ENCODE measurements at regions not wholly inside any gene's neighbourhood (a gene's known extent, or its start where the extent isn't known, plus 50 kb on each side); places are given as distances from the start of the nearest gene placed in this dataset.

DNA sequence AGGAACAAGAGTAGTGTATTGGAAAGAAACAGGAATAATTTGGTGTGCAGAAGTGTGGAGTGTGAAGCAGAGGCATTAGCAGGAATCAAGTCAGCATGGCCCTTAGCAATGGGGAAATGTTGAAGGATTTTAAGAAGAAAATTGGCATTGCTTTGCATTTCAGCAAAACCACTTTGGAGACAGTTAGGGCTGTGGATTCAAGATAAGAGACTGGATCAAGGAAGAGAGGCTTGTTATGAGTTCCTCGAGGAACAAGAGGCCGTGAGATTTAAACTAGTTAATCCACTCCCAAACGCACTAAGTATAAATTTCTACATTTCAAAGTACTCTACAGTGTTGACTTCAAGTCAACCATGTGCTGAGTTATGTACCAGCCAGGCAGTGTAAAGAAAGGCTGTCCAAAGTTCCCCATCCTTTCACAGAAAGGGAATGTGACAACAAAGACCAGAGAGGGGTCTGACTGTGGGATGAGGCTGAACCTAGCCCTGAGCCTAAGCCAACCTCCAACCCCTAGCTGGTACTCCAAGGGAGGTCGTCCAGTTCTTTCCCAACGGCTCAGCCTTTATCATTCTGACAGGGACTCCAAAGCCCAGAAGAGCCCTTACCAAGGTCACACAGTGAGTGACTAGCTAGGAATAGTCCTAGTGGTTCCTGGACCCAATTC, 91.2 kb upstream of the BMP4 start:
- H3K27me3 ChIP-seq (ENCODE audit: insufficient read depth, low read depth) = no peaks in the 10 kb centered on the region
- no peaks in the 10 kb centered on the region for H4K20me1 ChIP-seq (ENCODE audit: insufficient read depth)
- TF ChIP-seq, protein P1, sequence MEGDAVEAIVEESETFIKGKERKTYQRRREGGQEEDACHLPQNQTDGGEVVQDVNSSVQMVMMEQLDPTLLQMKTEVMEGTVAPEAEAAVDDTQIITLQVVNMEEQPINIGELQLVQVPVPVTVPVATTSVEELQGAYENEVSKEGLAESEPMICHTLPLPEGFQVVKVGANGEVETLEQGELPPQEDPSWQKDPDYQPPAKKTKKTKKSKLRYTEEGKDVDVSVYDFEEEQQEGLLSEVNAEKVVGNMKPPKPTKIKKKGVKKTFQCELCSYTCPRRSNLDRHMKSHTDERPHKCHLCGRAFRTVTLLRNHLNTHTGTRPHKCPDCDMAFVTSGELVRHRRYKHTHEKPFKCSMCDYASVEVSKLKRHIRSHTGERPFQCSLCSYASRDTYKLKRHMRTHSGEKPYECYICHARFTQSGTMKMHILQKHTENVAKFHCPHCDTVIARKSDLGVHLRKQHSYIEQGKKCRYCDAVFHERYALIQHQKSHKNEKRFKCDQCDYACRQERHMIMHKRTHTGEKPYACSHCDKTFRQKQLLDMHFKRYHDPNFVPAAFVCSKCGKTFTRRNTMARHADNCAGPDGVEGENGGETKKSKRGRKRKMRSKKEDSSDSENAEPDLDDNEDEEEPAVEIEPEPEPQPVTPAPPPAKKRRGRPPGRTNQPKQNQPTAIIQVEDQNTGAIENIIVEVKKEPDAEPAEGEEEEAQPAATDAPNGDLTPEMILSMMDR (conservative IDR thresholded peaks at IDR 0.05; ENCODE audit: low read depth, low read length) = no peak
- H2AFZ ChIP-seq (ENCODE audit: low read depth) = no peak overlapping the region
- no peak overlapping the region for H3K9ac ChIP-seq
- H3K79me2 ChIP-seq (ENCODE audit: insufficient read depth, low read depth) = no peaks in the 10 kb centered on the region
- no peak overlapping the region for H3K27ac ChIP-seq
- no peak overlapping the region for H3K4me3 ChIP-seq (IDR thresholded peaks at IDR 0.05; ENCODE audit: insufficient read depth, low read depth, low read length)
- no peak overlapping the region for H3K4me2 ChIP-seq
- H3K36me3 ChIP-seq (ENCODE audit: insufficient read depth) = no peaks in the 10 kb centered on the region
- peaks cover 13% of the 10 kb centered on the region for H3K4me1 ChIP-seq (ENCODE audit: low read depth, poor library complexity, severe bottlenecking)

DNA sequence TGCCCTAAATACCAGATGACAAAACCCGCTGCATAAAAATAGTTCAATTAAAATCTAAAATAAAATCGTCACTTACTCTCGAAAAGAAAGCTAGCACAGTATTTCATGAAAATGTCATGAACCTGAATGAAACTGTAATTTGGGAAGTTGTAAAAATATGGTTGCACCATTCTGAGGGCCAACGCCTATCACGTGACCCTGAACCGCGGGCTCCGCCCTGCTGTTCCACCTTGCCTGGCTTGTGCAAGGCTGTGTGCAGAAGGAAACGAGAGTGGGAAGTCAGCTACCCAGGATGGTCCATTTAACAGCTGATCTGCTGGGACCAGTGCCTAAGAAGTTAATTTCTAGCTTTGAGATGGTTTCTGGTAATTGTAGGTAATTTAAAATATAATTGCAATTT, 91.7 kb upstream of the BMP4 start:
- TF ChIP-seq, protein P1 (conservative IDR thresholded peaks at IDR 0.05; ENCODE audit: low read depth, low read length) = no peak
- H2AFZ ChIP-seq (ENCODE audit: low read depth) = no peak overlapping the region
- no peaks in the 10 kb centered on the region for H3K79me2 ChIP-seq (ENCODE audit: insufficient read depth, low read depth)
- H3K36me3 ChIP-seq (ENCODE audit: insufficient read depth) = no peaks in the 10 kb centered on the region
- H3K4me2 ChIP-seq = no peak overlapping the region
- H3K9ac ChIP-seq = no peak overlapping the region
- H3K4me3 ChIP-seq (IDR thresholded peaks at IDR 0.05; ENCODE audit: insufficient read depth, low read depth, low read length) = no peak overlapping the region
- no peaks in the 10 kb centered on the region for H3K27me3 ChIP-seq (ENCODE audit: insufficient read depth, low read depth)
- H3K27ac ChIP-seq = no peak overlapping the region
- H3K4me1 ChIP-seq (ENCODE audit: low read depth, poor library complexity, severe bottlenecking) = peaks cover 13% of the 10 kb centered on the region
- no peaks in the 10 kb centered on the region for H4K20me1 ChIP-seq (ENCODE audit: insufficient read depth)

DNA sequence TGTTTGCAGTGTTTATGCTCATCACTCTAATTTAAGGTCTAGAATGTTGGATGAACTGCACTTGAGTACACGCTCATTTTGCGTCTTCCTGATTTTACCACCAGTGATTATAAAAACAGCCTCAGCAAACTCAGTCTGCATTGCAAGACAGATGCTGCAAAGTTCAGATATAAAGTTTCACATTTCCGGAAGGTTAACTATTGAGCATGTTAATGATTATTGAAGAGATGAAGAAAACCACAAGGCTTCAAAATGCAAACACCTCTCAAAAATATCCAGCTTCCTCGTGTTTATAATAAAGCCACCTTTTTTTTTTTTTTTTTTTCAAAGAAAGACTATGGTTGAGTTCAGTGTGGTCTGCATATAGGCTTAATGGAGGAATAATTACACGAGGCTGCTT, 92.1 kb upstream of the BMP4 start:
- H3K27ac ChIP-seq = no peak overlapping the region
- no peak overlapping the region for H3K9ac ChIP-seq
- no peaks in the 10 kb centered on the region for H3K79me2 ChIP-seq (ENCODE audit: insufficient read depth, low read depth)
- H2AFZ ChIP-seq (ENCODE audit: low read depth) = no peak overlapping the region
- TF ChIP-seq, protein P1 (conservative IDR thresholded peaks at IDR 0.05; ENCODE audit: low read depth, low read length) = no peak
- H3K36me3 ChIP-seq (ENCODE audit: insufficient read depth) = no peaks in the 10 kb centered on the region
- no peaks in the 10 kb centered on the region for H4K20me1 ChIP-seq (ENCODE audit: insufficient read depth)
- H3K27me3 ChIP-seq (ENCODE audit: insufficient read depth, low read depth) = no peaks in the 10 kb centered on the region
- H3K4me2 ChIP-seq = no peak overlapping the region
- H3K4me1 ChIP-seq (ENCODE audit: low read depth, poor library complexity, severe bottlenecking) = peaks cover 11% of the 10 kb centered on the region
- no peak overlapping the region for H3K4me3 ChIP-seq (IDR thresholded peaks at IDR 0.05; ENCODE audit: insufficient read depth, low read depth, low read length)

DNA sequence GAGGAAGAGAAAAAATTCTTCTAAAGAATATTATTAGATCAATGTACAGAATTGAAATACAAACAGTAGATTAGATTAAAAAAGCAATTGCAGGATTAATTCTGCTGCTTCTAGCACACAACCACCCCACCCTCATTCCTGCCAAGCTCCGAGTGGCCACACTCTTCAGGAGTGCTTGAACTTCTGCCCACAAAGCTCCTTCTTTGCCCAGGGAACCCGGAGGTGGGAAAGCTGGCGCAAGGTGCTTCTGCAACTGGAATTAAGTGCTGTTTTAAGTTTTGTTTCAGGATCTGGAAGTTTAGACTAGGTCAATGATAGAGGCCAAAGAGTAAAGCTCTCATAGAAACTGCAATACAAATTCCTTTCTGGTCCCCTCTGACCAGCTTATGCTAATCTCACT, 94.1 kb upstream of the BMP4 start:
- TF ChIP-seq, protein P1 (conservative IDR thresholded peaks at IDR 0.05; ENCODE audit: low read depth, low read length) = no peak
- no peak overlapping the region for H2AFZ ChIP-seq (ENCODE audit: low read depth)

More for the DNA sequence above, 94.1 kb upstream of the BMP4 start:
- Histone ChIP-seq H3K4me3 (IDR thresholded peaks at IDR 0.05; ENCODE audit: insufficient read depth, low read depth, low read length) (no peak overlapping the region), H3K9ac (no peak overlapping the region), H3K27me3 (ENCODE audit: insufficient read depth, low read depth) (no peaks in the 10 kb centered on the region), H3K79me2 (ENCODE audit: insufficient read depth, low read depth) (no peaks in the 10 kb centered on the region), H3K4me1 (ENCODE audit: low read depth, poor library complexity, severe bottlenecking) (no peaks in the 10 kb centered on the region), H3K27ac (no peak overlapping the region), H4K20me1 (ENCODE audit: insufficient read depth) (no peaks in the 10 kb centered on the region), H3K36me3 (ENCODE audit: insufficient read depth) (no peaks in the 10 kb centered on the region), H3K4me2 (no peak overlapping the region)

All from KMS-11 (cell line).